ENCODE measurements at regions not wholly inside any gene's neighbourhood (a gene's known extent, or its start where the extent isn't known, plus 50 kb on each side); places are given as distances from the start of the nearest gene placed in this dataset.

- no peak for FAIRE-seq
- Histone ChIP-seq H3K79me2 (ENCODE audit: control insufficient read depth, insufficient read depth, low read length) (no peaks in the 10 kb centered on the region), H3K9ac (ENCODE audit: control insufficient read depth, insufficient read depth, low read length) (no peak overlapping the region), H4K20me1 (ENCODE audit: control insufficient read depth, insufficient read depth) (no peaks in the 10 kb centered on the region), H3K4me1 (ENCODE audit: control insufficient read depth, insufficient read depth, low read length) (no peaks in the 10 kb centered on the region), H3K36me3 (ENCODE audit: control insufficient read depth in 2 of 2, insufficient read depth in 2 of 2, low read length in 1 of 2) (no peaks in the 10 kb centered on the region), H3K27me3 (replicated peaks in 1 of 2; ENCODE audit: control insufficient read depth in 2 of 2, insufficient read depth in 2 of 2, low read length in 1 of 2) (no peaks in the 10 kb centered on the region), H3K4me2 (ENCODE audit: control insufficient read depth, insufficient read depth) (no peak overlapping the region), H3K27ac (ENCODE audit: control insufficient read depth, insufficient read depth) (no peak overlapping the region), H3K9me3 (replicated peaks; ENCODE audit: control insufficient read depth, insufficient read depth, low read length) (no peaks in the 10 kb centered on the region), H3K4me3 (no peak overlapping the region), H2AFZ (ENCODE audit: control insufficient read depth, low read depth, low read length) (no peak overlapping the region)
- SMC1A ChIA-PET (ENCODE audit: uncharacterized antibody, unreplicated experiment) = interaction anchor here (1.5 kb wide), 1 partner anchor 15 kb away, joined by 3 read pairs; no protein-coding TSS in a partner anchor
- in situ Hi-C loops (cut with MboI) = no loop called here
- intact Hi-C loops (cut with micrococcal nuclease; ENCODE audit: unreplicated experiment) = no loop called here
- RAD21 ChIA-PET (ENCODE audit: unreplicated experiment) = interaction anchor here (1.8 kb wide), 1 partner anchor 82 kb away, joined by 5 read pairs; the partner anchor contains the start of gene UFM1
- TF ChIP-seq SREBF2 (IDR thresholded peaks at IDR 0.05; ENCODE audit: low read length) (no peak), CBFB (IDR thresholded peaks at IDR 0.05; ENCODE audit: low read depth) (no peak), HDGF (IDR thresholded peaks at IDR 0.05) (no peak), HDAC6 (IDR thresholded peaks at IDR 0.05; ENCODE audit: unreplicated experiment) (no peak), BHLHE40 (IDR thresholded peaks at IDR 0.05; ENCODE audit: borderline replicate concordance in 1 of 2, low read depth in 2 of 2, low read length in 1 of 2) (no peak), USF1 (IDR thresholded peaks at IDR 0.05; ENCODE audit: borderline replicate concordance, extremely low read length, insufficient read depth, low read depth, low read length) (no peak), ZBED1 (IDR thresholded peaks at IDR 0.05; ENCODE audit: borderline replicate concordance) (no peak), ZNF687 (IDR thresholded peaks at IDR 0.05) (no peak), ZNF592 (IDR thresholded peaks at IDR 0.05) (no peak), SPI1 (IDR thresholded peaks at IDR 0.05; ENCODE audit: borderline replicate concordance, insufficient read depth, low read depth, low read length) (no peak), JUND (IDR thresholded peaks at IDR 0.05; ENCODE audit: low read depth, low read length) (no peak), ESRRA (IDR thresholded peaks at IDR 0.05; ENCODE audit: low read length) (no peak), POLR2AphosphoS5 (IDR thresholded peaks at IDR 0.05; ENCODE audit: low read length) (no peak)
- ATAC-seq = no peak
- no TSS peak for BruUV-seq (replicated peaks)
- 28% methylated on average over 1 of the region's 1 CpG for WGBS (ENCODE audit: insufficient coverage, insufficient replicate concordance, low lambda C conversion rate, missing lambda C conversion rate)
- DNase-seq (ENCODE audit: low read depth, low spot score) = no peak
- POLR2A ChIA-PET = no interaction called here
- CTCF ChIA-PET = no interaction called here
Observed at GRCh38 chr13:38430796-38431195, 81.1 kb downstream of the UFM1 start.

Data from GM12878 (cell line).